ENCODE measurements at regions not wholly inside any gene's neighbourhood (a gene's known extent, or its start where the extent isn't known, plus 50 kb on each side); places are given as distances from the start of the nearest gene placed in this dataset.

GRCh38 chr11:15590132-15590531, 475.4 kb downstream of the INSC start:
- no peaks in the 10 kb centered on the region for H3K36me3 ChIP-seq (ENCODE audit: control insufficient read depth in 3 of 3, insufficient read depth in 2 of 3, low read depth in 1 of 3, low read length in 3 of 3)
- H3K9me3 ChIP-seq (ENCODE audit: control insufficient read depth in 2 of 2, insufficient read depth in 1 of 2, low read depth in 1 of 2, low read length in 1 of 2) = no peaks in the 10 kb centered on the region
- no peak for FAIRE-seq
- peaks cover 0 to 13% (median 0%) of the 10 kb centered on the region in 3 donors for H3K4me1 ChIP-seq (ENCODE audit: control insufficient read depth in 3 of 3, insufficient read depth in 2 of 3, low read depth in 1 of 3, low read length in 2 of 3)
- no peak overlapping the region for H3K27ac ChIP-seq (ENCODE audit: low read depth in 1 of 3, low read length in 2 of 3)
- no peaks in the 10 kb centered on the region for H3K27me3 ChIP-seq (ENCODE audit: control insufficient read depth in 3 of 3, insufficient read depth in 3 of 3, low read length in 3 of 3)
- H3K4me3 ChIP-seq (ENCODE audit: low read depth in 1 of 3, low read length in 3 of 3) = no peak overlapping the region
- WGBS, 3 donors = 41 to 65% (median 62%) methylated on average over 1 of the region's 1 CpG
- no peak for DNase-seq

- peak in 1 of 2 donors; percentile 24 for DNase-seq
- no peak for FAIRE-seq
- H3K4me1 ChIP-seq (ENCODE audit: control insufficient read depth in 3 of 3, insufficient read depth in 2 of 3, low read depth in 1 of 3, low read length in 2 of 3) = peaks cover 0 to 13% (median 0%) of the 10 kb centered on the region in 3 donors
- H3K27me3 ChIP-seq (ENCODE audit: control insufficient read depth in 3 of 3, insufficient read depth in 3 of 3, low read length in 3 of 3) = no peaks in the 10 kb centered on the region
- no peak overlapping the region for H3K4me3 ChIP-seq (ENCODE audit: low read depth in 1 of 3, low read length in 3 of 3)
- WGBS, 3 donors = 64 to 79% (median 69%) methylated on average over 5 of the region's 5 CpGs
- H3K36me3 ChIP-seq (ENCODE audit: control insufficient read depth in 3 of 3, insufficient read depth in 2 of 3, low read depth in 1 of 3, low read length in 3 of 3) = no peaks in the 10 kb centered on the region
- peak overlapping the region in 1 of 3 donors; percentile 39 for H3K27ac ChIP-seq (ENCODE audit: low read depth in 1 of 3, low read length in 2 of 3)
- H3K9me3 ChIP-seq (ENCODE audit: control insufficient read depth in 2 of 2, insufficient read depth in 1 of 2, low read depth in 1 of 2, low read length in 1 of 2) = no peaks in the 10 kb centered on the region
Measured at GRCh38 chr11:15591112-15591537, 476.4 kb downstream of the INSC start.

GRCh38 chr11:15594607-15595006, 479.9 kb downstream of the INSC start:
- FAIRE-seq (no peak), DNase-seq (no peak)
- WGBS, 3 donors = 86 to 94% (median 90%) methylated on average over 4 of the region's 4 CpGs
- H3K4me1 ChIP-seq (ENCODE audit: control insufficient read depth in 3 of 3, insufficient read depth in 2 of 3, low read depth in 1 of 3, low read length in 2 of 3) = peaks cover 0 to 13% (median 0%) of the 10 kb centered on the region in 3 donors
- H3K27me3 ChIP-seq (ENCODE audit: control insufficient read depth in 3 of 3, insufficient read depth in 3 of 3, low read length in 3 of 3) = no peaks in the 10 kb centered on the region
- no peaks in the 10 kb centered on the region for H3K9me3 ChIP-seq (ENCODE audit: control insufficient read depth in 2 of 2, insufficient read depth in 1 of 2, low read depth in 1 of 2, low read length in 1 of 2)
- no peak overlapping the region for H3K4me3 ChIP-seq (ENCODE audit: low read depth in 1 of 3, low read length in 3 of 3)
- no peaks in the 10 kb centered on the region for H3K36me3 ChIP-seq (ENCODE audit: control insufficient read depth in 3 of 3, insufficient read depth in 2 of 3, low read depth in 1 of 3, low read length in 3 of 3)
- H3K27ac ChIP-seq (ENCODE audit: low read depth in 1 of 3, low read length in 2 of 3) = no peak overlapping the region

DNA sequence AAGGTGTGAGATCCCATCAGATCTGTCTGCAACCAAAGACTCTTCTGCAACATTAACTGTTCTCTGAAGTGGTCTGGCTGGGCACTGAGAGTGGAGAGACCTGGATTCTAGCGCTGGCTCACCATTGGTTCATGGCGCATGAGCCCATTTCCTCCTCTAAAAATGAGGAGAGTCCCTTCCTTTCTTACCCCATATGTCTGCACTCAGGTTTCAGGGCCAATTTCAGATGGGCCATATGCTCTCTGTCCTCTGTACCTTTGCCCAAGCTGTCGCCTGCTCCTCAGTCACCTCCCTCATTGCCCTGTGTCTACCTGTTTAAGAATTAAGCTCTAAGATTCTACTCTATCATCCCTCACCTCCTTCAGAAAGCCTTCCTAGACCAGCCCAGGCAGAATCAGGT, 484.7 kb downstream of the INSC start:
- Histone ChIP-seq H3K27ac (ENCODE audit: low read depth in 1 of 3, low read length in 2 of 3) (no peak overlapping the region), H3K4me3 (ENCODE audit: low read depth in 1 of 3, low read length in 3 of 3) (no peak overlapping the region), H3K27me3 (ENCODE audit: control insufficient read depth in 3 of 3, insufficient read depth in 3 of 3, low read length in 3 of 3) (no peaks in the 10 kb centered on the region), H3K9me3 (ENCODE audit: control insufficient read depth in 2 of 2, insufficient read depth in 1 of 2, low read depth in 1 of 2, low read length in 1 of 2) (no peaks in the 10 kb centered on the region), H3K4me1 (ENCODE audit: control insufficient read depth in 3 of 3, insufficient read depth in 2 of 3, low read depth in 1 of 3, low read length in 2 of 3) (peaks cover 3 to 9% (median 3%) of the 10 kb centered on the region in 3 donors), H3K36me3 (ENCODE audit: control insufficient read depth in 3 of 3, insufficient read depth in 2 of 3, low read depth in 1 of 3, low read length in 3 of 3) (no peaks in the 10 kb centered on the region)
- DNase-seq = no peak
- FAIRE-seq = no peak
- 88 to 96% (median 93%) methylated on average over 3 of the region's 3 CpGs for WGBS, 3 donors

GRCh38 chr11:15602047-15602446, 487.3 kb downstream of the INSC start:
- no peaks in the 10 kb centered on the region for H3K27me3 ChIP-seq (ENCODE audit: control insufficient read depth in 3 of 3, insufficient read depth in 3 of 3, low read length in 3 of 3)
- DNase-seq (peak; percentile 54 to 92), FAIRE-seq (no peak)
- H3K36me3 ChIP-seq (ENCODE audit: control insufficient read depth in 3 of 3, insufficient read depth in 2 of 3, low read depth in 1 of 3, low read length in 3 of 3) = no peaks in the 10 kb centered on the region
- H3K4me3 ChIP-seq (ENCODE audit: low read depth in 1 of 3, low read length in 3 of 3) = no peak overlapping the region
- WGBS, 3 donors = 65 to 89% (median 80%) methylated on average over 3 of the region's 3 CpGs
- no peaks in the 10 kb centered on the region for H3K9me3 ChIP-seq (ENCODE audit: control insufficient read depth in 2 of 2, insufficient read depth in 1 of 2, low read depth in 1 of 2, low read length in 1 of 2)
- H3K27ac ChIP-seq (ENCODE audit: low read depth in 1 of 3, low read length in 2 of 3) = peak overlapping the region in 2 of 3 donors; percentile 51 to 66
- H3K4me1 ChIP-seq (ENCODE audit: control insufficient read depth in 3 of 3, insufficient read depth in 2 of 3, low read depth in 1 of 3, low read length in 2 of 3) = peaks cover 3 to 9% (median 3%) of the 10 kb centered on the region in 3 donors

DNA sequence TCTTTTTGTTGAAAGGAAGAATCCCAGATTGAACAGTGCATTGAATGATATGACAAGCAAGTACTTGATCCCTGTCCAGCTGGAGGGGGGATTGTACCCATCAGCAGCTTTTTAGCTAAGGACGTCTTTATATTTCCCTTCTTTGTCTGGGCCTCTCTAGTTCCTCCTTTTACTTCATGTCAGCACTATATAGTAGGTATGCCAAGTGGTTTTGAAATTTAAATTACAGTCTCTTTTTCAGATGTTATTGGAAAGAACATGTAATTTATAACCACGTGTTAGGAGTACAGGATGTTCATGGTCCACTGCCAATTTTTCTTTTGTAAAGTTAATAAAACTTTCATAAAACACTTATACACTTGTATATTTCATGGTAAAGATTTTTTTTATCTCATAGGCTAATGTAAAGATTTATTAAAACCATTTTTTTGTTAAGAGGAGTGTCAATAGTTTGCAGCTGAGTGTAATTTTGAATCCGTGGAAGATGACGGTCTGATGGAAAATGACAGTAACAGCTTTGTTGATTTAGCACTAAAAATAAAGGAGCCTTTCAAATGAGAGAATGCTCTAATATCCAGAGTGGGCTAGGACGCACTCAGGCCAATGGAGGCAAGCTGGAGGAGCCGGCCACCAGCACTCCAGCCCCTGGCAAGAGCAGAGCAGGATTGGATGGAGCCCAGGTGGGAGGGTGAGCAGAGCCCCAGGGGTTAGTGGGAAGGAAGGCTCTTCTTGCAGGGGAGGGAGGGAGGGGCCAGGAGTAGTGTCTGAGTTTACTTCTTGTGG, 488.3 kb downstream of the INSC start:
- FAIRE-seq (no peak), DNase-seq (no peak)
- H3K36me3 ChIP-seq (ENCODE audit: control insufficient read depth in 3 of 3, insufficient read depth in 2 of 3, low read depth in 1 of 3, low read length in 3 of 3) = no peaks in the 10 kb centered on the region
- H3K27ac ChIP-seq (ENCODE audit: low read depth in 1 of 3, low read length in 2 of 3) = peak overlapping the region in 2 of 3 donors; percentile 51 to 66
- no peaks in the 10 kb centered on the region for H3K27me3 ChIP-seq (ENCODE audit: control insufficient read depth in 3 of 3, insufficient read depth in 3 of 3, low read length in 3 of 3)
- H3K4me3 ChIP-seq (ENCODE audit: low read depth in 1 of 3, low read length in 3 of 3) = no peak overlapping the region
- 38 to 45% (median 43%) methylated on average over 6 of the region's 6 CpGs for WGBS, 3 donors
- H3K9me3 ChIP-seq (ENCODE audit: control insufficient read depth in 2 of 2, insufficient read depth in 1 of 2, low read depth in 1 of 2, low read length in 1 of 2) = no peaks in the 10 kb centered on the region
- H3K4me1 ChIP-seq (ENCODE audit: control insufficient read depth in 3 of 3, insufficient read depth in 2 of 3, low read depth in 1 of 3, low read length in 2 of 3) = peaks cover 3 to 9% (median 3%) of the 10 kb centered on the region in 3 donors

DNA sequence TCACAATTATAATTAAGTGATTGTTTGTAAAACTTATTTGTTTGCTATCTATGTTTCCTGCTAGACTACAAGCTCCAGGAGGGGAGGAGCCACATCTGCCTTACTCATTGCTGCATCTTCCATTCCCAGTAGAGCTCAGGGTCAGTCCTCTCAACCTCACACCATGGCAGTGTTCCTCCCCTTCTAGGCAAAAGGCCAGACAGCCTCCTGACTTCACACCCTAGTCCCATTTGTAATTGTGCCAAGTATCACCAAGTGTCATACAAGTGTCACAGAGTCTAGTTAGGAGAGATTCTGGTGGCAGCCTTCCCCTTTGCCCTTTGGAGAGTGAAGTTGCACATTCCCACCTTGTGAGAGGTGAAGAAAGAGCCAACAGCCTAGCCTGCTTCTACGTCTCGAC, 490.4 kb downstream of the INSC start:
- Histone ChIP-seq H3K4me1 (ENCODE audit: control insufficient read depth in 3 of 3, insufficient read depth in 2 of 3, low read depth in 1 of 3, low read length in 2 of 3) (peaks cover 3 to 9% (median 3%) of the 10 kb centered on the region in 3 donors), H3K27ac (ENCODE audit: low read depth in 1 of 3, low read length in 2 of 3) (no peak overlapping the region), H3K27me3 (ENCODE audit: control insufficient read depth in 3 of 3, insufficient read depth in 3 of 3, low read length in 3 of 3) (no peaks in the 10 kb centered on the region), H3K4me3 (ENCODE audit: low read depth in 1 of 3, low read length in 3 of 3) (no peak overlapping the region), H3K36me3 (ENCODE audit: control insufficient read depth in 3 of 3, insufficient read depth in 2 of 3, low read depth in 1 of 3, low read length in 3 of 3) (no peaks in the 10 kb centered on the region), H3K9me3 (ENCODE audit: control insufficient read depth in 2 of 2, insufficient read depth in 1 of 2, low read depth in 1 of 2, low read length in 1 of 2) (no peaks in the 10 kb centered on the region)
- 63 to 92% (median 76%) methylated on average over 2 of the region's 2 CpGs for WGBS, 3 donors
- no peak for FAIRE-seq
- DNase-seq = peak in 1 of 2 donors; percentile 91

- whole genome bisulfite sequencing, 3 donors = 88 to 95% (median 89%) methylated on average over 6 of the region's 6 CpGs
- Histone ChIP-seq H3K27ac (ENCODE audit: low read depth in 1 of 3, low read length in 2 of 3) (no peak overlapping the region), H3K4me1 (ENCODE audit: control insufficient read depth in 3 of 3, insufficient read depth in 2 of 3, low read depth in 1 of 3, low read length in 2 of 3) (peaks cover 0 to 3% (median 0%) of the 10 kb centered on the region in 3 donors), H3K36me3 (ENCODE audit: control insufficient read depth in 3 of 3, insufficient read depth in 2 of 3, low read depth in 1 of 3, low read length in 3 of 3) (no peaks in the 10 kb centered on the region), H3K9me3 (ENCODE audit: control insufficient read depth in 2 of 2, insufficient read depth in 1 of 2, low read depth in 1 of 2, low read length in 1 of 2) (no peaks in the 10 kb centered on the region), H3K27me3 (ENCODE audit: control insufficient read depth in 3 of 3, insufficient read depth in 3 of 3, low read length in 3 of 3) (no peaks in the 10 kb centered on the region), H3K4me3 (ENCODE audit: low read depth in 1 of 3, low read length in 3 of 3) (no peak overlapping the region)
- DNase-seq = no peak
- no peak for FAIRE-seq
Measured at GRCh38 chr11:15607361-15608036, 492.8 kb downstream of the INSC start.

Measured in small intestine (tissue), 7 donors.